H1 (cell line): ENCODE measurements at regions not wholly inside any gene's neighbourhood (a gene's known extent, or its start where the extent isn't known, plus 50 kb on each side); places are given as distances from the start of the nearest gene placed in this dataset.

Experiments
- CTCF ChIA-PET: fragments of 300-600 bp; sonication (Branson Sonifier 250); formaldehyde crosslinking; loops from one replicate; lab custom pipeline; 2021; ENCODE audit not compliant: partially characterized antibody; lab: Charles Lee
- POLR2A ChIA-PET: fragments of 300-600 bp; sonication (Branson Sonifier 250); formaldehyde crosslinking; loops from one replicate; lab custom pipeline; 2021; ENCODE audit warnings: inconsistent platforms; ENCODE audit not compliant: partially characterized antibody; lab: Charles Lee
- DNase-seq, 2 experiments: peaks; one replicate each; pipeline versions ENCODE4 v3.0.0 to v3.0.0-alpha.2; 2010 to 2022; ENCODE audit warnings: low spot score in 2 of 2, low read depth in 1 of 2, mixed read lengths in 1 of 2
- FAIRE-seq: peaks from 2 replicates; lab custom pipeline; 2011; peaks lifted over from hg19 to GRCh38; lab: Jason Lieb, UNC
- H2AFZ ChIP-seq: 2 replicates; pipeline ENCODE4 v1.8.1; 2012; ENCODE audit warnings: low read length, inconsistent platforms
- H2AK5ac ChIP-seq: 2 replicates; pipeline ENCODE4 v1.6.1; 2013; ENCODE audit warnings: low read depth, low read length
- H2BK120ac ChIP-seq: replicated peaks from 2 replicates; pipeline ENCODE3; 2013; ENCODE audit warnings: low read depth, low read length, inconsistent platforms
- H2BK12ac ChIP-seq: 2 replicates; pipeline ENCODE4 v1.6.1; 2013; ENCODE audit warnings: low read depth, low read length
- H2BK15ac ChIP-seq: 2 replicates; pipeline ENCODE4 v1.6.1; 2013; ENCODE audit warnings: low read length
- H2BK20ac ChIP-seq: 2 replicates; pipeline ENCODE4 v1.6.1; 2013; ENCODE audit warnings: low read length
- H2BK5ac ChIP-seq: 2 replicates; pipeline ENCODE4 v1.6.1; 2013; ENCODE audit warnings: low read depth, low read length
- H3K14ac ChIP-seq: 2 replicates; pipeline ENCODE4 v1.6.1; 2013; ENCODE audit warnings: inconsistent platforms; ENCODE audit not compliant: insufficient read length
- H3K18ac ChIP-seq: 2 replicates; pipeline ENCODE4 v1.6.1; 2013; ENCODE audit warnings: low read length; ENCODE audit errors: extremely low read depth
- H3K23ac ChIP-seq: 2 replicates; pipeline ENCODE4 v1.6.1; 2013; ENCODE audit warnings: inconsistent platforms; ENCODE audit not compliant: insufficient read length
- H3K23me2 ChIP-seq: 2 replicates; pipeline ENCODE4 v1.6.1; 2013; ENCODE audit warnings: low read depth, low read length
- H3K27ac ChIP-seq: 2 replicates; pipeline ENCODE4 v1.6.1; 2011; ENCODE audit warnings: low read depth, low read length, inconsistent platforms
- H3K27me3 ChIP-seq, 4 experiments: replicated peaks in 1 of 4; 1 replicate in 1 of 4; 2 replicates in 3 of 4; pipeline versions ENCODE4 v1.6.1 to v1.8.1; 2011 to 2013; ENCODE audit warnings: low read length in 3 of 4, mild to moderate bottlenecking in 3 of 4, inconsistent platforms in 2 of 4, mixed read lengths in 2 of 4, moderate library complexity in 1 of 4; ENCODE audit not compliant: control insufficient read depth in 3 of 4, insufficient read depth in 3 of 4; ENCODE audit errors: extremely low read depth in 1 of 4
- H3K36me3 ChIP-seq, 4 experiments: 2 replicates each; pipeline versions ENCODE4 v1.6.1 to v1.8.1; 2011 to 2013; ENCODE audit warnings: mild to moderate bottlenecking in 4 of 4, low read length in 3 of 4, moderate library complexity in 2 of 4, control low read depth in 1 of 4, inconsistent platforms in 1 of 4; ENCODE audit not compliant: insufficient read depth in 4 of 4, control insufficient read depth in 2 of 4
- H3K4ac ChIP-seq: replicated peaks from 2 replicates; pipeline ENCODE3; 2013; ENCODE audit warnings: low read length, low read depth, mixed read lengths, inconsistent platforms; ENCODE audit not compliant: insufficient read length
- H3K4me1 ChIP-seq, 4 experiments: replicated peaks in 1 of 4; 1 replicate in 1 of 4; 2 replicates in 3 of 4; pipeline versions ENCODE4 v1.6.1 to v1.8.1; 2011 to 2013; ENCODE audit warnings: low read length in 3 of 4, inconsistent platforms in 2 of 4, mixed read lengths in 1 of 4; ENCODE audit not compliant: insufficient read depth in 4 of 4, control insufficient read depth in 3 of 4
- H3K4me2 ChIP-seq, 2 experiments: 2 replicates each; pipeline versions ENCODE4 v1.6.1 to v1.8.1; 2011 to 2013; ENCODE audit warnings: low read depth in 2 of 2, low read length in 2 of 2, control low read depth in 1 of 2, inconsistent platforms in 1 of 2, mild to moderate bottlenecking in 1 of 2; ENCODE audit not compliant: insufficient read depth in 1 of 2
- H3K4me3 ChIP-seq, 4 experiments: fragments of 200-600, 300-600 bp in 1 of 4; sonication (generic), shearing (Covaris generic), sonication (Bioruptor Twin) in 1 of 4; 2 replicates each; pipeline versions ENCODE4 v1.5.1 to v1.8.1; 2011 to 2016; ENCODE audit warnings: low read length in 4 of 4, low read depth in 3 of 4, control low read depth in 2 of 4, inconsistent platforms in 2 of 4, mild to moderate bottlenecking in 2 of 4, mixed read lengths in 1 of 4, moderate library complexity in 1 of 4; ENCODE audit not compliant: insufficient read depth in 2 of 4; ENCODE audit errors: extremely low read depth in 1 of 4
- H3K56ac ChIP-seq: replicated peaks from 2 replicates; pipeline ENCODE3; 2013; ENCODE audit warnings: low read depth, mild to moderate bottlenecking, mixed read lengths, low read length, inconsistent platforms; ENCODE audit not compliant: insufficient read length
- H3K79me1 ChIP-seq: 2 replicates; pipeline ENCODE4 v1.6.1; 2013; ENCODE audit warnings: low read depth, low read length, control low read depth
- H3K79me2 ChIP-seq, 2 experiments: 2 replicates each; pipeline versions ENCODE4 v1.6.1 to v1.8.1; 2012 to 2013; ENCODE audit warnings: low read length in 2 of 2, mild to moderate bottlenecking in 2 of 2, inconsistent platforms in 1 of 2; ENCODE audit not compliant: insufficient read depth in 2 of 2, control insufficient read depth in 1 of 2
- H3K9ac ChIP-seq, 4 experiments: replicated peaks in 1 of 4; 1 replicate in 1 of 4; 2 replicates in 3 of 4; pipeline versions ENCODE4 v1.6.1 to v1.8.1; 2011 to 2013; ENCODE audit warnings: low read depth in 3 of 4, low read length in 3 of 4, control low read depth in 2 of 4, mild to moderate bottlenecking in 2 of 4, moderate library complexity in 2 of 4, inconsistent platforms in 1 of 4; ENCODE audit errors: extremely low read depth in 1 of 4
- H3K9me3 ChIP-seq, 2 experiments: 2 replicates each; pipeline versions ENCODE4 v1.6.1 to v1.8.1; 2012 to 2013; ENCODE audit warnings: mild to moderate bottlenecking in 2 of 2, moderate library complexity in 2 of 2, control low read depth in 1 of 2, inconsistent platforms in 1 of 2, low read depth in 1 of 2, low read length in 1 of 2, mixed read lengths in 1 of 2; ENCODE audit not compliant: insufficient read depth in 2 of 2
- H4K20me1 ChIP-seq, 2 experiments: replicated peaks in 1 of 2; 2 replicates each; pipeline versions ENCODE3 to v1.8.1; 2011 to 2013; ENCODE audit warnings: inconsistent platforms in 2 of 2, low read length in 2 of 2, mild to moderate bottlenecking in 1 of 2; ENCODE audit not compliant: insufficient read depth in 2 of 2, control insufficient read depth in 1 of 2
- H4K5ac ChIP-seq: 2 replicates; pipeline ENCODE4 v1.6.1; 2013; ENCODE audit warnings: low read length, low read depth, mixed read lengths, inconsistent platforms; ENCODE audit not compliant: insufficient read length
- H4K8ac ChIP-seq: 2 replicates; pipeline ENCODE4 v1.8.0; 2013; ENCODE audit warnings: mild to moderate bottlenecking, moderate library complexity, low read length, inconsistent platforms; ENCODE audit not compliant: insufficient read depth; ENCODE audit errors: extremely low read depth
- H4K91ac ChIP-seq: replicated peaks from 2 replicates; pipeline ENCODE3; 2013; ENCODE audit warnings: low read length, mixed read lengths, inconsistent platforms; ENCODE audit not compliant: insufficient read length
- BACH1 ChIP-seq: IDR thresholded peaks from 2 replicates; pipeline ENCODE4 v1.6.1; 2012; ENCODE audit warnings: low read length, improper control_type of control experiment
- BCL11A ChIP-seq, 2 experiments: IDR thresholded peaks; one replicate each; pipeline ENCODE4 v1.6.1; 2011; ENCODE audit warnings: low read depth in 2 of 2, low read length in 2 of 2, mild to moderate bottlenecking in 2 of 2
- EP300 ChIP-seq, 2 experiments: IDR thresholded peaks; 1 replicate in 1 of 2; 2 replicates in 1 of 2; pipeline ENCODE4 v1.6.1; 2011 to 2012; ENCODE audit warnings: low read depth in 2 of 2, low read length in 2 of 2, mild to moderate bottlenecking in 2 of 2, borderline replicate concordance in 1 of 2, inconsistent platforms in 1 of 2, moderate library complexity in 1 of 2
- FOSL1 ChIP-seq: IDR thresholded peaks from 2 replicates; pipeline ENCODE4 v1.6.1; 2011; ENCODE audit warnings: mild to moderate bottlenecking, low read depth, low read length, moderate library complexity; ENCODE audit not compliant: insufficient read depth
- HDAC6 ChIP-seq: IDR thresholded peaks from one replicate; pipeline ENCODE4 v1.7.1; 2012; ENCODE audit warnings: low read depth, mild to moderate bottlenecking, inconsistent platforms, low read length, moderate library complexity
- NANOG ChIP-seq: IDR thresholded peaks from 2 replicates; pipeline ENCODE4 v1.6.1; 2011; ENCODE audit warnings: low read length, low read depth, mild to moderate bottlenecking, inconsistent platforms; ENCODE audit not compliant: insufficient read depth, poor library complexity, severe bottlenecking
- RAD21 ChIP-seq, 2 experiments: IDR thresholded peaks in 1 of 2; conservative IDR thresholded peaks in 1 of 2; 2 replicates each; pipeline ENCODE4 v1.6.1; 2011; ENCODE audit warnings: low read depth in 2 of 2, low read length in 2 of 2, improper control_type of control experiment in 1 of 2, inconsistent platforms in 1 of 2, mild to moderate bottlenecking in 1 of 2, moderate library complexity in 1 of 2
- RFX5 ChIP-seq: IDR thresholded peaks from 2 replicates; pipeline ENCODE4 v1.6.1; 2011; ENCODE audit warnings: low read depth, low read length, improper control_type of control experiment, borderline replicate concordance
- RNF2 ChIP-seq: fragments of 200-900, 300-1000 bp; sonication (generic); IDR thresholded peaks from 2 replicates; pipeline ENCODE4 v1.7.1; 2016; ENCODE audit warnings: borderline replicate concordance, low read depth, mild to moderate bottlenecking, antibody characterized with exemption, low read length; ENCODE audit not compliant: poor library complexity, severe bottlenecking; ENCODE audit errors: missing control alignments
- SIX5 ChIP-seq: IDR thresholded peaks from 2 replicates; pipeline ENCODE4 v1.6.1; 2011; ENCODE audit warnings: mild to moderate bottlenecking, low read depth, low read length
- SRF ChIP-seq: IDR thresholded peaks from 2 replicates; pipeline ENCODE4 v1.6.1; 2011; ENCODE audit warnings: mild to moderate bottlenecking, low read depth, low read length, moderate library complexity
- TCF12 ChIP-seq: IDR thresholded peaks from 2 replicates; pipeline ENCODE4 v1.6.1; 2011; ENCODE audit warnings: low read depth, mild to moderate bottlenecking, low read length
- ZNF274 ChIP-seq: IDR thresholded peaks from 2 replicates; pipeline ENCODE4 v1.7.0; 2012; ENCODE audit warnings: low read length, borderline replicate concordance; ENCODE audit errors: extremely low read depth
- TF ChIP-seq, protein P1 (sequence below): IDR thresholded peaks from 2 replicates; pipeline ENCODE4 v1.6.1; 2011; ENCODE audit warnings: low read depth, mild to moderate bottlenecking, low read length; ENCODE audit not compliant: insufficient read depth

- H2AFZ ChIP-seq: peak overlapping the region; percentile 50
- no peak overlapping the region for H4K91ac ChIP-seq
- no peak overlapping the region for H3K27ac ChIP-seq
- no peaks in the 10 kb centered on the region for H3K27me3 ChIP-seq
- 0 out of 7 replicates have a peak overlapping the region, but pooled peaks of 1 of the 4 experiments have one; percentile 46 for H3K9ac ChIP-seq
- no peaks in the 10 kb centered on the region for H3K79me1 ChIP-seq
- peaks cover 0 to 2% (median 0%) of the 10 kb centered on the region in 4 experiments; a peak in 1 of 7 replicates for H3K4me1 ChIP-seq
- no peak overlapping the region for H2BK5ac ChIP-seq
- no peak overlapping the region for H2BK12ac ChIP-seq
- H3K4ac ChIP-seq: no peak overlapping the region
- no peaks in the 10 kb centered on the region for H3K79me2 ChIP-seq
- no peak overlapping the region; the same call in 1 of the 2 replicates for H4K8ac ChIP-seq
- H2BK20ac ChIP-seq: no peak overlapping the region
- no peak overlapping the region for H3K14ac ChIP-seq
- no peaks in the 10 kb centered on the region for H4K20me1 ChIP-seq
- no peak overlapping the region for H3K18ac ChIP-seq
- H3K23me2 ChIP-seq: no peaks in the 10 kb centered on the region
- H3K4me3 ChIP-seq: no peak overlapping the region
- no peak for FAIRE-seq
- no peak overlapping the region for H2AK5ac ChIP-seq
- no peak for DNase-seq
- H3K9me3 ChIP-seq: no peaks in the 10 kb centered on the region
- no peak overlapping the region for H3K23ac ChIP-seq
- H2BK120ac ChIP-seq: no peak overlapping the region
- H4K5ac ChIP-seq: no peak overlapping the region
- ChIA-PET CTCF (interaction anchor here (1.3 kb wide), 1 partner anchor 70 kb away, joined by 3 read pairs; no protein-coding TSS in a partner anchor), POLR2A (no interaction called here)
- no peaks in the 10 kb centered on the region for H3K36me3 ChIP-seq
- H3K56ac ChIP-seq: no peak overlapping the region
- H2BK15ac ChIP-seq: no peak overlapping the region
- H3K4me2 ChIP-seq: no peak overlapping the region
- TF ChIP-seq BACH1 (no peak), FOSL1 (no peak), RNF2 (no peak), SRF (no peak), ZNF274 (no peak), RAD21 (IDR thresholded peaks at IDR 0.05 in 1 of 2, conservative IDR thresholded peaks at IDR 0.05 in 1 of 2; ENCODE audit: low read depth in 2 of 2, low read length in 2 of 2) (no peak), SIX5 (no peak), RFX5 (no peak), NANOG (no peak), BCL11A (IDR thresholded peaks at IDR 0.05; ENCODE audit: low read depth in 2 of 2, low read length in 2 of 2) (no peak), TCF12 (no peak), HDAC6 (no peak), EP300 (IDR thresholded peaks at IDR 0.05; ENCODE audit: borderline replicate concordance in 1 of 2, low read depth in 2 of 2, low read length in 2 of 2) (no peak)
- TF ChIP-seq, protein P1, sequence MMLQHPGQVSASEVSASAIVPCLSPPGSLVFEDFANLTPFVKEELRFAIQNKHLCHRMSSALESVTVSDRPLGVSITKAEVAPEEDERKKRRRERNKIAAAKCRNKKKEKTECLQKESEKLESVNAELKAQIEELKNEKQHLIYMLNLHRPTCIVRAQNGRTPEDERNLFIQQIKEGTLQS: no peak
Observed at GRCh38 chr6:113558431-113558830, 298.7 kb upstream of the MARCKS start.
